NCI-H226 (cell line): ENCODE measurements at regions not wholly inside any gene's neighbourhood (a gene's known extent, or its start where the extent isn't known, plus 50 kb on each side); places are given as distances from the start of the nearest gene placed in this dataset.

Experiments used
- DNase-seq: peaks from one replicate; pipeline ENCODE4 v3.0.0-alpha.2; 2015

GRCh38 chr20:60389441-60389840 lies 431.2 kb downstream of the CDH26 start:
- no peak for DNase-seq

DNA sequence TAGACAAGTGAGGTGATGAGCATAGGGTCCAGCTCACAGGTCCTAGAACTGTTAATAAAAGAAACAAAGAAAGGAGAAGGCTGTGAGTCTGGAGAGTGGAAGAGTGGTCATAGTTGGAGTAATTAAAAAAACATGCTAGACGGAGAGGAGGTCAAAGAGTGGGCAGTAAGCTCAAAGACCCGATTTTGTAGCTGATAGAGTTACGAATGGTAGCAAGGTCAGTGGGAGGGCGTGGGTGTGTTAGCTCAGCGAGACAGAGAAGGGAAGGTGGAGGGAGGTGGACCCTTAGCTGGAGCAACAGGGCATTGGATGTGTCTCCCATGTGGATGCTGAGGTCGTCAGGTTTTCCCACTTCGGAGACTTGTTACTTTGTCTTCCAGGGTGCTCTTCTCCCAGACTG lies 431.7 kb downstream of the CDH26 start:
- DNase-seq = no peak

DNA sequence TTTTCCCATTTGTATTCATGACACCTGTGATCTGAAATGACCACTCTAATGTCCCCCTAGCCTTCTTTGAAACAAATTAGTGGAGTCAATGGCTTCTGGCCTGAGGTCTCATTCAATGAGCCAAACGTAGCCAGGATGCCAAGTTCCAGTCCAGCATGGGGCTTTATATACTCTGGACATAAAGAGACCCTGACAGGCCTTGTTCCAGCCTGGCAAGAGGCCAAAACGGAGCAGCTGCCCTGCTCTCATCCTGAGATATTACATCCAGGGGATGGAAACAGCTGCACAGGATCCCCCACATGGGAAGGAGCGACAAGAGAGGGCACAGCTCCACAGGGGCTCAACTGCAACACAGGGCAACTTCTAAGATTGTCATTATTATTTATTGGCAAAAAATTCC lies 437.8 kb downstream of the CDH26 start:
- DNase-seq = no peak

DNA sequence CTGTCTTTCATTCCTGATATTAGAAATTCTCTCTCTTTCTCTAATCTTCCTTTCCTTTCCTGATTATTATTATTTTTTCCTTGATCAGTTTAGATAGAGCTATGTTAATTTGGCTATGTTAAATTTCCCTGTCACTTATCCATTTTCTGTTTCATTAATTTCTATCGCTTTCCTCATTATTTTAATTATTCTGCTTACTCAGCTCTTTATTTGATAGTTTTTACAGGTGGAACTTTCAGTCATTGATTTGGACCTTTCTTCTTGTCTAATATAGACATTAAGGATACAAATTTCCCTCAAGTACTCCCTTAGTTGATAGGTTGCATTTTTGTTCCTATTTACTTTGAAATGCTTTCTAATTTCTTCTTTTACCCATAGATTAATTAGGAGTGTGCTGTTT lies 442.3 kb downstream of the CDH26 start:
- DNase-seq = no peak

GRCh38 chr20:60402189-60403058 lies 444.2 kb downstream of the CDH26 start:
- DNase-seq = no peak

GRCh38 chr20:60403105-60403741 lies 445.0 kb downstream of the CDH26 start:
- DNase-seq = no peak

GRCh38 chr20:60407011-60407771 lies 449.0 kb downstream of the CDH26 start:
- no peak for DNase-seq

DNA sequence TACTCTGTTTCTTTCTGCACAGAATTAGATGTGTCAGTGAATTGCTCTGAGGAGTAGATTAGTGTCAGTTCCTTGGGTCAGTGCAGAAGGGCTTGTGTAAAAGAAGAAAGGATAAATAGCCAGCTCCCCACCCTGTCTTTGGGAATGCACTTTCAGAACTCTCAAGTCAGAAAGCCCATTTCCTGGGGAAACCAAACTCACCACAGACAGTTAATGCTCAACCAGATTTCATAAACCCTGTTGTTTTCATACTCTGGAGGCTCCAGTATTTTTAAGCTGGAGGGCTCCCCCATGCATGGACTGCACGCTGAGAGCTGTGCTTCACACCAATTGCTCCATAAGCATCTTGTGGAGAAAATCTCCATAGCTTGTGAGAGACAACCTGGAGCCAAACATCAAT lies 449.7 kb downstream of the CDH26 start:
- DNase-seq = no peak

DNA sequence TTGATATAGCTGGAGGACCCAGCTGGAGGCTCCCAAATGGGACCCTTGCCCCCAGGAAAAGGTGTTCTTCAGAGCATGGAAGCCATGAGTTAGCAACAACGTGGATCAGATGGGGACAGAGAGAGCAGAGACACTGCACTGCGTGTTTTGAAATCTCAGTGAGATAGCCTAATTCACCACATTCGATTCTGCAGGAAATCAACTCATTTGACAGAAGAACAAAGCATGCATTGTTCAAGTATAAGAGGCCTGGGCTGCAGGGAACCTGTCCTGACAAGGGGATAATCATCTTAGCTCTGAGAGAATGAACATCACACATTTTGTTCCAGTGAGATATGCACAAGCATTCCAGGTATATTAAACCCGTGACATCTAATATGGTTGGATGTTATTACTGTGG lies 450.2 kb downstream of the CDH26 start:
- DNase-seq = no peak

GRCh38 chr20:60410618-60411264 lies 452.5 kb downstream of the CDH26 start:
- DNase-seq = no peak

DNA sequence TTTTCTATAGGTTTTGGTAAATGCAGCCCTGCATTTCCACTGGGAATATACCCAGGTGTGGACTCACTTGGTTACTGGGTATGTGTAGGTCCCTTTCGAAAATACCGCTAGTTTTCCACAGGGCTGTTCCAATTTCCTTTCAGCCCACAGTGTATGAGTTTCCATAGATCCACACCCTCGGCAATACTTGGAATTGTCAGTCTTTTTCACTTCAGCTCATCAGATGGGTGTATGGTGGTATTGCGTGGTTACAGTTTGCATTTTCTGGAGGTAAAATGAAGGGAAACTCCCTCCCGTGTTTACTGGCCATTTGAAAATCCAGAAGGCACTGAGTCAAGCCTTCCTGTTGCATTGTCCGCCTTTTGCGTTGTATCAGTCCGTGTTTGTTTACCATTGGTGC lies 453.6 kb downstream of the CDH26 start:
- DNase-seq = no peak

DNA sequence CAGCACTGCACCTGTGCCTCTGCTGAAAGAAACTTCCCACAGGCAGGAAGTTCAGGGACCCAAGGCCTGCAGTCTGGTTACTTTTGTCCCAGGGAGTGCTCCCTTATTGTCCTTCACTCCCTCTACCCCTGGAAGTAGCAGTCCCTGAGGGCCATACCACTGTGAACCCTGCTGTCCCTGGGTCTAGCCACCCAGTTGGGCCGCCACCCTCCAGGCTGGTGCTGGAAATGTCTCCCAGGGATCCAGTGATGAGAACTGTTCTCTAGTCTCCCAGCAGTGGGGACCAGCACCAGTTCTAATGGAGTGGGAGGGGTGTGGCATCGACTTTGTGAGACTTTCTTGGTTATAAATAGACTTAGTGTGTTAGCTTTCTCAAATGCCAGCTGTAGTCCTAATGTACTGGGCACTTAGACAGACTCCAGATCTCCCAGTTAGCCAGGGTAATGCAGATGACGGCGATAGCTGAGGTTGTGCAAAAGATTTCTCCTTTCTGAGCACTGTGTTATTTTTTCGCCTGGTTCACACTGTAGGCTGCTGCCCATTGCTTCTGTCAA lies 462.5 kb downstream of the CDH26 start:
- DNase-seq = no peak

- DNase-seq = no peak
Observed at GRCh38 chr20:60422848-60423247, 464.6 kb downstream of the CDH26 start.

GRCh38 chr20:60424267-60424902 lies 466.2 kb downstream of the CDH26 start:
- DNase-seq = no peak

GRCh38 chr20:60427516-60427915 lies 469.3 kb downstream of the CDH26 start:
- no peak for DNase-seq

- no peak for DNase-seq
Observed at GRCh38 chr20:60428651-60429050, 470.4 kb downstream of the CDH26 start.

- no peak for DNase-seq
Observed at GRCh38 chr20:60430516-60431001, 472.3 kb downstream of the CDH26 start.

GRCh38 chr20:60431349-60431748 lies 473.1 kb downstream of the CDH26 start:
- DNase-seq = no peak

- no peak for DNase-seq
Observed at GRCh38 chr20:60437418-60437817, 479.2 kb downstream of the CDH26 start.

GRCh38 chr20:60446267-60447111 lies 488.3 kb downstream of the CDH26 start:
- DNase-seq = no peak

DNA sequence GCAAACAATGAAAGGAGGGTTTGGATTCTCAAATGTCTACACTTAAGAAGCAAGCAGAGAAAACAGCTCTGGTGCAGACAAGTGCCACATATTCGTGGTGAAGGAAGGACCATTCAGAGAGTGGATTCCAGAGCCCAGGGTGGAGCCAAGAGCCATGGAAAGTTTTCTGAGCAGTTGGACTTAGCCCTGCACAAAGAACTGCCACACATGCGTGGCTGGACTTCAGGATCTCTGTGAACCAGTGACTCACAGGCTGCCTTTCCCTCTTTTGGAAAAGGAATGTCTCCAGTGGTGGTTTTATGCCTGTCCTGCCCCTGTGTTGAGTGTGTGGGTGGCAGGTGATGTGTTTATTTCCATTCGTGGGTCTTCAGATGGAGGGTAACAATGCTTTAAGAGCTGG lies 489.5 kb downstream of the CDH26 start:
- DNase-seq = no peak
